K562 (cell line): ENCODE measurements at regions not wholly inside any gene's neighbourhood (a gene's known extent, or its start where the extent isn't known, plus 50 kb on each side); places are given as distances from the start of the nearest gene placed in this dataset.
A peak's percentile ranks its signal among the peaks of the same experiment; 100 is the strongest.

Source experiments
- CEBPZ ChIP-seq: fragments of 150-350 bp; IDR thresholded peaks from 2 replicates; pipeline ENCODE4 v1.6.1; 2014; ENCODE audit warnings: low read depth, mild to moderate bottlenecking, low read length, borderline replicate concordance
- ILK ChIP-seq: fragments of 450-650 bp; IDR thresholded peaks from 2 replicates; pipeline ENCODE4 v1.6.1; 2016; ENCODE audit warnings: missing genetic modification characterization, low read depth, mild to moderate bottlenecking, missing compliant biosample characterization, moderate library complexity, borderline replicate concordance
- KLF16 ChIP-seq: IDR thresholded peaks from 2 replicates; pipeline ENCODE4 v1.6.1; 2016; ENCODE audit warnings: antibody characterized with exemption
- KLF6 ChIP-seq: fragments of 250-450 bp; sonication (Bioruptor Pico); IDR thresholded peaks from 2 replicates; pipeline ENCODE4 v1.4.0; 2020; ENCODE audit warnings: mild to moderate bottlenecking, moderate library complexity, borderline replicate concordance
- RBM14 ChIP-seq: fragments of 200-400 bp; formaldehyde crosslinking; IDR thresholded peaks from 2 replicates; pipeline ENCODE4 v1.6.1; 2018; ENCODE audit warnings: low read depth, mild to moderate bottlenecking, low read length, moderate library complexity, borderline replicate concordance; ENCODE audit not compliant: insufficient read depth
- VEZF1 ChIP-seq: fragments of 200-800 bp; sonication (Bioruptor generic); IDR thresholded peaks from 2 replicates; pipeline ENCODE4 v1.6.1; 2017; ENCODE audit warnings: missing genetic modification characterization, missing compliant biosample characterization
- ZBTB7A ChIP-seq: IDR thresholded peaks from 2 replicates; pipeline ENCODE4 v1.6.1; 2011; ENCODE audit warnings: low read depth, mild to moderate bottlenecking, low read length, moderate library complexity, borderline replicate concordance; ENCODE audit not compliant: control insufficient read depth
- ZNF174 ChIP-seq: fragments of 250-450 bp; sonication (Bioruptor Pico); IDR thresholded peaks from 2 replicates; pipeline ENCODE4 v1.4.0; 2020; ENCODE audit warnings: mild to moderate bottlenecking
- ZNF239 ChIP-seq: fragments of 250-450 bp; sonication (Bioruptor Pico); IDR thresholded peaks from 2 replicates; pipeline ENCODE4 v1.4.0; 2020; ENCODE audit warnings: mild to moderate bottlenecking
- ZNF316 ChIP-seq: fragments of 450-650 bp; IDR thresholded peaks from 2 replicates; pipeline ENCODE4 v1.6.1; 2016
- ZNF561 ChIP-seq: fragments of 450-650 bp; formaldehyde crosslinking; conservative IDR thresholded peaks from 2 replicates; pipeline ENCODE4 v1.4.0; 2020; ENCODE audit warnings: mild to moderate bottlenecking, moderate library complexity
- ZNF644 ChIP-seq: fragments of 200-800 bp; sonication (Bioruptor generic); IDR thresholded peaks from 2 replicates; pipeline ENCODE4 v1.6.1; 2016; ENCODE audit warnings: low read depth, missing genetic modification characterization, missing compliant biosample characterization
- TF ChIP-seq, protein P1 (sequence below): IDR thresholded peaks from 2 replicates; pipeline ENCODE4 v1.6.1; 2016; ENCODE audit warnings: missing genetic modification characterization, missing compliant biosample characterization
- TF ChIP-seq, protein P2 (sequence below): fragments of 250-450 bp; sonication (Bioruptor Pico); IDR thresholded peaks from 2 replicates; pipeline ENCODE4 v1.8.0; 2021; ENCODE audit warnings: borderline replicate concordance, mild to moderate bottlenecking, moderate library complexity; ENCODE audit not compliant: poor library complexity, severe bottlenecking

GRCh38 chr10:44316187-44316921 is 68.5 kb downstream of the CXCL12 start (continued):
- TF ChIP-seq, protein P1, sequence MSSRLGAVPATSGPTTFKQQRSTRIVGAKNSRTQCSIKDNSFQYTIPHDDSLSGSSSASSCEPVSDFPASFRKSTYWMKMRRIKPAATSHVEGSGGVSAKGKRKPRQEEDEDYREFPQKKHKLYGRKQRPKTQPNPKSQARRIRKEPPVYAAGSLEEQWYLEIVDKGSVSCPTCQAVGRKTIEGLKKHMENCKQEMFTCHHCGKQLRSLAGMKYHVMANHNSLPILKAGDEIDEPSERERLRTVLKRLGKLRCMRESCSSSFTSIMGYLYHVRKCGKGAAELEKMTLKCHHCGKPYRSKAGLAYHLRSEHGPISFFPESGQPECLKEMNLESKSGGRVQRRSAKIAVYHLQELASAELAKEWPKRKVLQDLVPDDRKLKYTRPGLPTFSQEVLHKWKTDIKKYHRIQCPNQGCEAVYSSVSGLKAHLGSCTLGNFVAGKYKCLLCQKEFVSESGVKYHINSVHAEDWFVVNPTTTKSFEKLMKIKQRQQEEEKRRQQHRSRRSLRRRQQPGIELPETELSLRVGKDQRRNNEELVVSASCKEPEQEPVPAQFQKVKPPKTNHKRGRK (tag) = no peak
- TF ChIP-seq ZNF561 (no peak), CEBPZ (no peak), KLF6 (CRISPR knock-in tag) (no peak), ZNF239 (no peak), ZNF644 (tag) (no peak), ZNF316 (no peak), ZBTB7A (0 out of 2 replicates have a peak, but pooled peaks have one; percentile 24), KLF16 (no peak), VEZF1 (CRISPR knock-in tag) (peak; percentile 49), ZNF174 (CRISPR knock-in tag) (no peak), RBM14 (no peak), ILK (tag) (no peak)
- TF ChIP-seq, protein P2, sequence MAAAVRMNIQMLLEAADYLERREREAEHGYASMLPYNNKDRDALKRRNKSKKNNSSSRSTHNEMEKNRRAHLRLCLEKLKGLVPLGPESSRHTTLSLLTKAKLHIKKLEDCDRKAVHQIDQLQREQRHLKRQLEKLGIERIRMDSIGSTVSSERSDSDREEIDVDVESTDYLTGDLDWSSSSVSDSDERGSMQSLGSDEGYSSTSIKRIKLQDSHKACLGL (CRISPR knock-in tag) = no peak
